HuH-7.5 (cell line): ENCODE measurements at regions not wholly inside any gene's neighbourhood (a gene's known extent, or its start where the extent isn't known, plus 50 kb on each side); places are given as distances from the start of the nearest gene placed in this dataset.
"Not testable (repeated sequence)": the region's sequence is repeated elsewhere in the genome, so short reads cannot be mapped to it uniquely, and the experiment has no call there.

Experiments
- DNase-seq: peaks from one replicate; pipeline ENCODE4 v3.0.0; 2011; ENCODE audit warnings: low spot score

DNA sequence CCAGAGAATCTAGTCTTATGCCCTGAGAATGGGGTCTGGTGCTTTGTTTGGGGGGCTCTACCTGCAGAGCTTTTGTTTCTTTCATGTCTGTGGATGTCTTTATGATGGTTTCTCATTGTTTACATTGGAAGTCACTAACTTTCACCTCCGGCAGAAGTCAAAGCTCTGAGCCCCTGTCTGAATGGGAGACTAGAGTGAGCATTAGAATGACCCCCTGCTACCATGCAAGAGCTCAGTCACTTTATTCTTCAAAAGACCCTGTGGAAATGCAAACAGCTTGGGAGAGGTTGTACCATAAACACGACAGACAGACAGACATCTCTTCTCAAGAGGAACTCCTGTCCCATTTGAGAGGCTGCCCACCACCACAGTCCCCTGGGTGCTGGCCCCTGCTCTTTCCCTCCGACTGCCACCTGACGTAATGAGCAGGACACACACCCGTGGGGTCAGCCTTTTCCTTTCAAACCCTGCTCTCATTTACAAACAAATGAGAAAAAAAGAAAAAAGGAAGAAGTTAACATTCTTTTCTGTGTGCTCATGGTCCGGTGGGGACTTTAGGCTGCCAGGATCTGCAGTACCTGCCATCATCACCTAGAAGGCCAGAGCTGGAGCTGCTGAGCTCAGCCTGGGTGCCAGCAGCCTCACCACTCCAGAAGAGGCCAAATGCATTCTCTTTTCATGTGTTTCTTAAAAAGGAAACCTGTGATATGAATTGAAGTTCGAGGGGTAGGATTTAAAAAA, 91.6 kb downstream of the FZD1 start:
- no peak for DNase-seq

DNA sequence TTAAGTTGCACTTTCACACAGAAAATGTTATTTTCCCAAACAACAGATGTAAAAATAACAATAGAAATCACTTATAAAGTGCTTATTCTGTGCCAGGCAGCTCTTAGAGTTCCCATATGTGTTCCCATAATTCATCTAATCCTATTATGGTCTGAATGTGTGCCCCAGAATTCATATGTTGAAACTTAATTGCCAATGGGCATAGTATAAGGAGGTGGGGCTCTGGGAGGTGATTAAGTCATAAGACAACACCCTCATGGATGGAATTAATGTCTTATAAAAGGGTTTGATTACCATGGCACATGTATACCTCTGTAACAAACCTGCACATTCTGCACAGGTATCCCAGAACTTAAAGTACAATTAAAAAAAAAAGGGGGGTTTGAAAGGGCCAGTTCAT, 92.7 kb downstream of the FZD1 start:
- no peak for DNase-seq

DNA sequence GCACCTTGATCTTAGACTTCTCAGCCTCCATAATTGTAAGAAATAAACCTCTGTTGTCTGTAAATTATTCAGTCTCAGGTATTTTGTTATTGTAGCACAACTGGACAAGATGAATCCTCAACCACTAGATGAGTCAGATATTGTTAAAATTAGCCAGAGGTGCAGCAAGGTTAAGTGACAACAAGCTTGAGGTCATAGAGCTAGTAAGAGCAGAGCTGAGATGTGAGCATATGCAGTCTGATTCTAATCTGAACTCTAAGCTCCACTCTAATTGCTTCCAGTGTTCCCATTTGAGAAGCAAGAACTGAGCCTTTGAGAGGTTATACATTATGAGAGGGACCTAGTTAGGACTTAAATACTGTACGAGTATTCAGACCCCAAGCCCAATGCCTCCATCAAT, 93.1 kb downstream of the FZD1 start:
- DNase-seq = no peak

DNA sequence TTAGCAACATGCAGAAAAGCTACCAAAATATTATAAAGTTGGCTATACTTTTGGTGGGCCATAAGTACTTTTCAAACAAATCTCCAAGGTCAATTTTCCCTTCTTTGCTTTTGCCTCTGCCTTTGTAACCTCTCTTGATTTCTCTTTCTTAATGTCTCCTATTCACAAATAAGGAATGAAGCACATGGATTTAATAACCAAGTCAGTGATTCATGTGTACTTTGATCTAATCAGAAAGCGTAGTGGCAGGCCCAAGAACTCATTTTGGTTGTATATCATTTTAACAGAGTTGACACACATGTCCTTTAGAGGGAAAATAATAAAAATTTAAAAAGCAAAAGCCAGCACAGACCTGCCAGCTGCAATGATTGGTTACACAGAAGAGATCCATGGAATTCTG, 93.7 kb downstream of the FZD1 start:
- no peak for DNase-seq

DNA sequence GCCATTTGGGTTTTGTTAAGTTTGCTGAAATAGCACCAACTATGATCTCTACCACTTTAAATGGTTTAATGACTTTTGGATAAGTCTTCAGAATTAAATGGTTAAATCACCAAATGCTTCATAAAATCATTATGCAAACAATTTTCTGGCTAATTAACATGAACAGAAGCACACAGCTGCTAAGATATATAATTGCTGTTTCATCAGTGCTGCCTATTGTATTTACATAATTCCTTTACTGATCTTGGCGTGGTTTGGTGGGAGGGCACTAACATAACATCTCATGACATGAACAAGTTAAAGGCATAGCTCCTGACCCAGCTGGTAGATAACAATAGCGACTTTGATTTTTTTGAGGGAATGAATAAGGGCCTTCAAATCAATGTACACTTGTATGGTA, 94.1 kb downstream of the FZD1 start:
- DNase-seq = no peak

DNA sequence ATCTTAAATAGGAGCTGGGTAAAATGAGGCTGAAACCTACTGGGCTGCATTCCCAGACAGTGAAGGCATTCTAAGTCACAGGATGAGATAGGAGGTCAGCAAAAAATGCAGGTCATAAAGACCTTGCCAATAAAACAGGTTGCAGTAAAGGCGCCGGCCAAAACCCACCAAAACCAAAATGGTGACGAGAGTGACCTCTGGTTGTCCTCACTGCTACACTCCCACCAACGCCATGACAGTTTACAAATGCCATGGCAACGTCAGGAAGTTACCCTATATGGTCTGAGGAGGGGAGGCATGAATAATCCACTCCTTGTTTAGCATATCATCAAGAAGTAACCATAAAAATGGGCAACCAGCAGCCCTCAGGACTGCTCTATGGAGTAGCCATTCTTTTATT, 100.9 kb downstream of the FZD1 start:
- DNase-seq = not testable (repeated sequence)

DNA sequence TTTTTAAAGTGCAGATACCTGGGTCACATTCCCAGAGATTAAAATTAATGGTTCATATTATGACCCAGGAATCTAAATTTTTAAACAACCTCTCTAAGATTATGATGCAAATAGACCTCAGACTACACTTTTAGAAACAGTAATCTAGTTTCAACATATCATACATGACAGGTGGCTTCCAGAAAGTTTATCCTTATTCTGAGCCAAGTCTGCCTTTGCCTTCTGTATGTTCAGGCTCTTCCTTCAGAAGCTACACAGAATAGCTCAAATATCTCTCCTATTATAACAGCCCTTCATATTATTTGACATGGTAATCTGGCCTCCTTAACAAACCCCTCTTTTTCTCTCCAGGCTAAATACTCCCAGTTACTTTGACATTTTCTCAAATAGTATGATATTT, 101.9 kb downstream of the FZD1 start:
- DNase-seq = no peak

DNA sequence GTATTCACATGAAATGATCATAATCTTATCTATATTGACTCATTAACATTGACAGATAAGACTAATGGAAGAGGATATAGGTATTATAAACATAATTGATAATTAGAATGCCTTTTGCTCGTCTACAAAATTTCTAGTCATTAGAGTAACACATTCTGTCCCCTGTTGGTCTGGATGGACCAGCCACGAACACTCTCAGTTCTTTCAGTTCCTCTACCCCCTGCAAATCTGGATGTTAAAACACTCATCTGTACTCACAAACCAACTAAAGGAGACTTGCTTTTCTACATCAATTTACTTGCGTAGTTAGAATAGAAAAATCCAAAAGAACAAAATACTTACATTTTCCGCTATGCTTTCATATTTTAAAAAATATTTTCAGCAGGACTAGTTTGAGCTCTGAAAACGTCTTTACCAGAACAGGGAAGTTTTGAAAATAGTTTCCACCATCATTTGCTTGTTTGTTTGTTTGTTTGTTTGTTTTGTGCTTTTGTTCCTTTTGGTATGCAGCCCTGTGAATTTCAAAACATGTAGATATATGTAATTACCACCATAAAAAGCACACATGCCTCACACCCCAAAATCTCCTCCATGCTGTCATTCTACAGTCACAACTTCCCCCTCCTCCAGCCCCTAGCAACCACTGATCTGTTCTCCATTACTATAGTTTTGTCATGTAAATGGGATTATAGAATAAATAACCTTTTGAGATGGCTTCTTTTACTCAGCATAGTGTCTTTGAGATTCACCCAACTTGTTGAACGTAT, 103.8 kb downstream of the FZD1 start:
- DNase-seq = no peak

DNA sequence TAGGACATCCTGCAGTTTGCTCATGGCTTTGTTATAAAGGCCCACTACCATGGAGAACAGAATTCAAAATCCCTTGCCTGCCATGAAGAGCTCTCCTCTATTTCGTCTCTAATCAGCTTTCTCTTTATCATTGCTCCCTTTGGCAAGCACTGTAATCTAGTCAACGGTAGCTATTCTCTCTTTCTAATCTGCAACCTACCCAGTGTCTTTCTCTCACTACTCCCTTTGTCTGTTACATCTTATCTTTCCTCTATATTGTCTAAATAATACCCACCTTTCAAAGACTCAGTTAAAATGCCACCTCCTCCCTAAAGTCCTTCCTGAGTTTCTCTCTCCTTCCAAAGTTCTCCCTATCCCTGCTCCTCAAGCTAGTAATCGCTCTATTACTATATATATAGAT, 108.1 kb downstream of the FZD1 start:
- DNase-seq = no peak

DNA sequence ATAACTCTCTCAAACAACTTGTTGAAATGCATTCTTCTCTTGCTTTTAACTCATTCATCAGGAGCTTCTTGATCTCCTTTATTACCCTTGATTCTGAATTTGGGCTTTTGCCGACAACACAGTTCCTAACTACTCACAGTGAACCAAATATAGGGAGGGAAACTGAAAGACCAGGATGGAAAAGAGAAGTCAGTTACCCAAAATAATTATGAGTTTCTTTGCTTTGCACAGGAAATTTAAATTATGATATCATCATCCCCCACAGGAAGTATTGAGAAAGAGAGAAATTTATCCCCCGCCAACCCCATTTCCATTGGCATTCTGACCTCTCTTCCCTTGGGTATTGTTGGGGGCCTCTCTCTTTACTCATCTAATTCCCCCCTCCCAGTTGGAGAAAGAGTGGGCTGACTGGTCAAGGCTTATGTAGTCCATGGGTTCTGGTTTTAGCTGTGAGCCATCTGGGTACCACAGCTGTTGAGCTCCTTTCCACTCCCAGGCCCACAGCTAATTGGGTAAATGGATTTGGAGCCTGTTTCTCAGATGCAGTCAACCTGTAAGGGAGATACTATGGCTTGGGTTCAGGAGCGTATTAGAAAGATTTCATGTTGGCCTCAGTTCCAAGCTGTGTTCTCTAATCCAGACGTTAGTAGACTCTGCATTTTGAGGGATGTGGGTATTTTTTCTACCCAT, 109.0 kb downstream of the FZD1 start:
- DNase-seq = no peak

DNA sequence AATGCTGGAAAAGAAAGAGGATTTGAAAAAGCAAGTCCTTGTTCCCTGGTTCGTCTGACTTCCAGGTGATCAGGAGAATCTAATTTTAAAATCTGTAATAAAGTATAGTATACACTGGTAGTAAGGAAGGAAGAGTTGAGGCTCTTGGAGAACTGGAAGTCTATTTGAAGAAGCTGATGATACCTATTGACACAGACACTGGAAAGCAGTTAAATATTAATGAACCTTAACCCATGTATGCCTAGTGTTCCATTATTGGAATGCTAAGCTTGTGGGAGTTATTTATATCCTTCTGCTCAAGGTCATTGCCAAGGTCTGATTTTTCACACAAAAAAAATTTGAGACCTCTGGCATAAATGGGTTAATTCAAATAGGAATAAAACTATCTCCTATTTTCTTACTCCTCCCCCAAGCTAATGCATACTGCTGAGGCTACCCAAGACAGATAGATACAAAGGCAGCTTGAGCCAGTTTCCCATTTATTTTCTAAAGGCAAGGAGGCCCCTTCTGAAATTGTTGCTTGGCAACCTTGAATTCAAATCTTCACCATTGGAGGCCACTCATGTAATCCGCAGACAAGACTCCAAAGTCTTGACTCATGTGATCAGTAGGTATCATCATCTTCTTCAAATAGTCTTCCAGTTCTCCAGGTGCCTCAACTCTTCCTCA, 110.2 kb downstream of the FZD1 start:
- no peak for DNase-seq

DNA sequence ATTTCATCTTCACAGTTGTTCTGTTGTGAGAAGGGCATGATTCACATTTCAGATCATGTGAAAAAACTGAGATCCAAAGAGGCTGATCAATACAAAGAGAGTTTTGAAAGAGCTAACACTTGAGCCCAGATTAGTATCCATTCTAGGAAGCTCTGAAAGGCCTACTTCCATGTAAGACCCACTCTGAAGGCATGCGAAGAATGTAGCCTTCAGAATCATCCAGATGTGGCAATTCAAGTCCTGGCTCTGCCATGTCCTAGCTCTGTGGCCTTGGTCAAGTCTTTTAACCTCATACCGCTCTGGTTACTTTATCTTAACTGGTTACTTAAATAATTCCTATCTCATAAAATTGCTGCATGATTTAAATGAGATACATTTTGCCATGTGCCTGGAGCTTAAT, 111.1 kb downstream of the FZD1 start:
- DNase-seq = no peak

DNA sequence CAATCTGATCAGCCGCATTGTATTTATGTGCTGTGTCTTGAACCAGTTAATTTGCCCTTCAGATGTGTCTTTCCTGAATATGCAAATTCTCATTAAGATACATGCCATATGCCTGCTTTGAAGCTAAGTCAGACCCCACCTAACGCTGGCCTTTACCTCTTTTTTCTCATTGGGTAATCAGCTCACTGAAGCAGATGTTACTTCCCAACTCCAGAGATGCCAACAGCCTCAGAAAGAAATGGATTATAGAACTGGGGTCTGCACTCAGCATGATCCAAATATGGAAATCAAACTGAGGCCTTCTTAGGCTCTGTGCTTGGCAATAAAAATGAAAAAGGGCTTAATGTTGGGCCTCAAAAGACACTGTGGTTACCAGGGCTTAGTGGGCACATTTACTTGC, 113.9 kb downstream of the FZD1 start:
- no peak for DNase-seq

DNA sequence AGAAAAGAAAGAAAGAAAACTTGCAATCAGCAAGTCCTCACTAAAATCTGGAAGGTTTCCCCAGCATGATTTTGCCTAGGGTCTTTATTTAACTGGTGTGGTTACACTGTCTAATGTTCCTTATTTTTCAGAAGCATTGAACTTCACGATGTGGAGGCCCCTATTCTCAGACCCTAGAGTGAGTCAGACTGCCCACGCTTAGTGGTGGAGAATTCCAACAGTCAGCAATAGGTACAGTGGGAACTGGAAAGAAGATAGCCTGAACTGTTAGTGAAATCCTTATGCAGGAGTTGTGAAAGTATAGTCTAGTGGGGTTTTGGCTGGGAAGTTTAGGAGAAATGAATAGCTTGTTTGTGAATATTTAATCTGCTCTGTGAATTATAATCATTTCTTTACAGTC, 115.0 kb downstream of the FZD1 start:
- no peak for DNase-seq

DNA sequence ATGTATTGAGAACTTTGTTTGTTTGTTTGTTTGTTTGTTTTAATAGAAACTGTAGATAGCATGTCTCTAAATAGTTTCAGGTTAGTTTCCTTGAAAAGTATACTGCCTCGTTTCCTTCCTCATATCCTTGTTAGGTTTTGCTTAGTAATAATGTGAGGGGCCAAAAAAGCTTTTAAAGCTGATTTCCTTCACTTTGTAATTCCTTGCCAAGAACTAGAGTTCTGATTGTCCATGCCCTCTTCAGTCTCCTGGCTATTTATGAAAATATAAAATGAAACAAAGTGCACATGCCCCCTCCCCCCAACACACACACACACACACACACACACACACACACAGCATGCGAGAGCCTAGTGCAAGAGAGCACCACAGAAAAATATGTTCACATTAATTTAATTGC, 115.8 kb downstream of the FZD1 start:
- DNase-seq = no peak

DNA sequence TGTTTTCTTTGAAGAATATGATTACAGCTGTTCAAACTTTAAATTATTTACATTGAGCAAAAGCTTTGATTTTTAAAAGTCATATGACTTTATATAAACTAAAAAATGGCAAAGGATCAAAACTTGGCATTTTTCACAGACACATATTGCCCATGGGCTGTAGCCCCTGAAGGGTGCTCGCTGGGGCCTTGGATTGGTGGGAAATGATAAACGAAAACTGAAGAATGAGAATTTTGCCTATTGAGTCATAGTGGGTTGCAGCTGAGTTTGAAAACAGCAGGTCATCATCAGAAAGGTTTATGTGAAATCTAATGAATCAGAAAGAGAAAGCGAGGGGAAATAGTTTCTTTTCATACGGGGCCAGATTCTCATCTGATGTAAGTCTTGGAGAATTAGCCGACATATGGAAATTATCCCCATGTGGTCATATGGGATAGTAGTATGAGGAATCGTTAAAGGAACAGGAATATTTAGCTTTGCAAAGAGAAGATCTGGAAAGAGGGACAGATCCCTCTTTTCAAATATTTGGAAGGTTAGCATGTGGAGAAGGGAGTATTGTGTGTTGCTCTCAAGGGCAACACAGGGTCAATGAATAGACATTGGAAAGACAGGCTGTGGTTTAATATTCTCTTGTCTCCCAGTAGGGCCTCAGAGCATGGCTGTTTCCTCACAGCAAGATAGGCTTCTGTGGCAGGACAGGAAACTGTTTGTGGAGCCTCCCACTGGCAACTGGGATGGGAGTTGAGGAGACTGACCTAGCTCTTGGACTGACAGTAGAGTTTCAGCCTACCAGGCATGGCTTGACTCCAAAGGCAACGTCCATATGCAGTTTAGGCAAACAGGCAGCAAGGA, 119.0 kb downstream of the FZD1 start:
- no peak for DNase-seq

DNA sequence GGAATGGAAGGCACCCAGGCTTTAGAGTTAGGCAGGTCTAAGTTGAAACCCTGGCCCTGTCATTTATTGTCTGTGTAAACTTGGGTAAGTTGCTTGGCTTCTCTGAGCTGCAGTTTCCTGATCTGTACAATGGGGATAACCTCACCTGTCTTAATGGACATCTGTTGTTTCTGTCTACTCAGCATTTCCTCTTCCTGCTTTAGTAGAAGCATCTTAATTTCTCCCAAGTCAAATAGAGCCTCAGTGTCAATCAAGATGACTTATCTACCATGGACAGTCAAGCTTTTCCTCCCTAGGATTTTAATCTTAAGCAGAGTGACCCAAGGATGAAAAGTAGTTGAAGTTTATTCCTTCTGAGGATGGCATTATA, 119.7 kb downstream of the FZD1 start:
- no peak for DNase-seq

DNA sequence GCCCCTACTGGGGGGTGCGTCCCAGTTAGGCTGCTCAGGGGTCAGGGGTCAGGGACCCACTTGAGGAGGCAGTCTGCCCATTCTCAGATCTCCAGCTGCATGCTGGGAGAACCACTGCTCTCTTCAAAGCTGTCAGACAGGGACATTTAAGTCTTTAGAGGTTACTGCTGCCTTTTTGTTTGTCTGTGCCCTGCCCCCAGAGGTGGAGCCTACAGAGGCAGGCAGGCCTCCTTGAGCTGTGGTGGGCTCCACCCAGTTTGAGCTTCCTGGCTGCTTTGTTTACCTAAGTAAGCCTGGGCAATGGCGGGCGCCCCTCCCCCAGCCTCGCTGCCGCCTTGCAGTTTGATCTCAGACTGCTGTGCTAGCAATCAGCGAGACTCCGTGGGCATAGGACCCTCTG, 130.5 kb downstream of the FZD1 start:
- DNase-seq = not testable (repeated sequence)

DNA sequence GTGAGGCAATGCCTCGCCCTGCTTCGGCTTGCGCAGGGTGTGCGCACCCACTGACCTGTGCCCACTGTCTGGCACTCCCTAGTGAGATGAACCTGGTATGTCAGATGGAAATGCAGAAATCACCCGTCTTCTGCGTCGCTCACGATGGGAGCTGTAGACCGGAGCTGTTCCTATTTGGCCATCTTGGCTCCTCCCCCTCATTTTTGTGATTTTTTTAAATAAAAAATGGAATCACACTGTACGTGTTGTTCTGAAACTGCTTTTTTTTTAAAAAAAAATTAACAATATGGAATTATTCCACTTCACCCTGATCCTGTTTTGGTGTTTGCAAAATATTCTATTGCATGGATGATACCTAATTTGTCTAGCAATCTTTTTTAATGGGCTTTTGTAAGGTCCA, 131.1 kb downstream of the FZD1 start:
- DNase-seq = not testable (repeated sequence)

DNA sequence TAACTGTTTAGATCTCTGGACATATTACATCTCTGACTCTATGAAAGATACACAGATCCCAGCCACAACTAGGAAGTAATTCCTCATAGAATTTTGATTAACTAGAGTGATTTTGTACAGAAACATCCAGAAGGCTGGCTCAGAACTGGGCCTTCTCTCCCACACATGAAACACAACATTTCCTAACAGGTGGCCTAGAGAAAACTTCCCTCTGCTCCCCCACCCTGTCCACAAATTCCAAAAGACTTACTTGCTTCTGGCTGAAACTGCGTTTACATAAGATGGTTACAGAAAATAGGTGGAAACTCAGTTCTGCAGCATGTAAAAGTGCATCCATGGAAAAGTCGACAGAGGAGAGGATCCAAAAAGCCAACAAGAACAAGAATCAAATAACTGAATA, 132.9 kb downstream of the FZD1 start:
- DNase-seq = no peak

DNA sequence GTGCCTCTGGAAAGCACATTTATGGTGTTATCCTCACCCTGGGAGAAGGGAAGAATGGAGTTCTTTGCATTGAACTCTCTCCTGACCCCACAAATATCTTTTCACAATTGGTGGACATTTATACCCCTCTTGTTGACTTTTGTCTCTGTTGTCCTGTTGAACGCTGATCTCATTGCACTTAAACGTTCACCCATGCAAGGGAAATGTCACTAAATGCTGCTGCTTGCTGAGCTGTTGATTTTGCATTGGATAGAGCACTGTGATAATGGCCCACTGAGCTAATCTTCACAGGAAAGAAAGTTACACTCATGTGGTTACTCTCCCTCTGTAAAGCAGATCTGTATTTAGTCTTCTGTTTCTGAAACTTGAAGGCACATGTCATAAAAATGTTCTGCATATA, 133.4 kb downstream of the FZD1 start:
- DNase-seq = peak; percentile 16

DNA sequence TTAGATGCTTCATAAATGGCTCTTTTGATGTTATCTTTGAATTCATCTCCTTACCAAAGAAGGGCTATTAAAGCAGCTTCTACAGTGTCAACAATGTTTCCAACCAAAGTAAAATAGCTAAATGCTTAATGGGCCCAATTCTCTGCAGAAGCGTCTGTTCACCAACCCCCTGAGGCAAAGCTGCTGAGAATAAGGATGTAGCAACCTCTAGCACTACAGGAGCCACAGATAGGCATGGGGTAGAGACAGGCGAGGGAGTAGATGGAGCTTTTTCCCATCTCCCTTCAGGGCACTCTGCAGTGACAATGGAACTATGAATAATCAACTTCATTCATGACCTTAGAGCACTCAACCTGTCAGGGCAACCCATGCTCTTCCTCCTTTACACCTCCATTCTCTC, 134.1 kb downstream of the FZD1 start:
- DNase-seq = no peak
